Testis (tissue), 2 donors: ENCODE measurements at regions not wholly inside any gene's neighbourhood (a gene's known extent, or its start where the extent isn't known, plus 50 kb on each side); places are given as distances from the start of the nearest gene placed in this dataset.

ENCODE experiments used
- POLR2A ChIP-seq: fragments of 450-650 bp; IDR thresholded peaks from one replicate; pipeline ENCODE4 v1.6.1; 2017; ENCODE audit warnings: antibody characterized with exemption, mild to moderate bottlenecking, moderate library complexity
- TF ChIP-seq, protein P1 (sequence below), 3 experiments: fragments of 450-650 bp in 2 of 3; fragments of 200-600 bp in 1 of 3; sonication (generic) in 1 of 3; IDR thresholded peaks; one replicate each; pipeline ENCODE4 v1.5.1; 2016 to 2019; ENCODE audit warnings: antibody characterized with exemption in 3 of 3, mild to moderate bottlenecking in 2 of 3, moderate library complexity in 1 of 3

DNA sequence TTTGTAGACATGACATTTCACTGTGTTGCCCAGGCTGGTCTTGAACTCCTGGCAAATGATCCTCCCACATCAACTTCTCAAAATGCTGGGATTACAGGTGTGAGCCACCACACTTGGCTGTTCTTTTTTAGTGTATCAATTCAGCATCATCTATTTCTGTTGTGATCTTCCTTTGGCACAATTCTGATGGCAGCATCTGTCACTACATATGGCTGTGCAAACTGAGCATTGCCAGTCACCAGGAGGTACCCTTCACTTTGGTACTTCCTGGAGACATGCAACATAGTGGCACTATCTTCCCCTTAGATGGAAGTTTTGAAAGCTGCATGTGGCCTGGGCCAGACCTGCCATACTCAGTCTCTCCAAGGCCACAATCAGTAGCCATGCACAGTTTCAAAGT is 467.1 kb upstream of the TMPO start:
- TF ChIP-seq, protein P1, sequence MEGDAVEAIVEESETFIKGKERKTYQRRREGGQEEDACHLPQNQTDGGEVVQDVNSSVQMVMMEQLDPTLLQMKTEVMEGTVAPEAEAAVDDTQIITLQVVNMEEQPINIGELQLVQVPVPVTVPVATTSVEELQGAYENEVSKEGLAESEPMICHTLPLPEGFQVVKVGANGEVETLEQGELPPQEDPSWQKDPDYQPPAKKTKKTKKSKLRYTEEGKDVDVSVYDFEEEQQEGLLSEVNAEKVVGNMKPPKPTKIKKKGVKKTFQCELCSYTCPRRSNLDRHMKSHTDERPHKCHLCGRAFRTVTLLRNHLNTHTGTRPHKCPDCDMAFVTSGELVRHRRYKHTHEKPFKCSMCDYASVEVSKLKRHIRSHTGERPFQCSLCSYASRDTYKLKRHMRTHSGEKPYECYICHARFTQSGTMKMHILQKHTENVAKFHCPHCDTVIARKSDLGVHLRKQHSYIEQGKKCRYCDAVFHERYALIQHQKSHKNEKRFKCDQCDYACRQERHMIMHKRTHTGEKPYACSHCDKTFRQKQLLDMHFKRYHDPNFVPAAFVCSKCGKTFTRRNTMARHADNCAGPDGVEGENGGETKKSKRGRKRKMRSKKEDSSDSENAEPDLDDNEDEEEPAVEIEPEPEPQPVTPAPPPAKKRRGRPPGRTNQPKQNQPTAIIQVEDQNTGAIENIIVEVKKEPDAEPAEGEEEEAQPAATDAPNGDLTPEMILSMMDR (IDR thresholded peaks at IDR 0.05), result no peak
- no peak for TF ChIP-seq POLR2A
